Endothelial cell of umbilical vein (primary cell): ENCODE measurements at regions not wholly inside any gene's neighbourhood (a gene's known extent, or its start where the extent isn't known, plus 50 kb on each side); places are given as distances from the start of the nearest gene placed in this dataset.

Experiments used
- BruUV-seq: library from RNA; stranded (reverse); fragments of 400-500 nt; replicated peaks from 2 replicates; lab custom pipeline; 2021; lab: Mats Ljungman, UMichigan
- CTCF ChIA-PET: fragments of 300-600, 350-600 bp; sonication (Branson Sonifier 250); formaldehyde crosslinking; loops from one replicate; lab custom pipeline; 2021; ENCODE audit warnings: antibody characterized with exemption, inconsistent platforms; lab: Charles Lee
- POLR2A ChIA-PET: fragments of 300-600, 350-600 bp; sonication (Branson Sonifier 250); formaldehyde crosslinking; loops from one replicate; lab custom pipeline; 2021; ENCODE audit warnings: antibody characterized with exemption, inconsistent platforms; lab: Charles Lee
- DNase-seq: peaks from one replicate; pipeline ENCODE4 v3.0.0-alpha.2; 2011; ENCODE audit warnings: low read depth, low spot score
- FAIRE-seq: peaks from 2 replicates; lab custom pipeline; 2011; peaks lifted over from hg19 to GRCh38; lab: Jason Lieb, UNC
- H2AFZ ChIP-seq: 2 replicates; pipeline ENCODE4 v1.6.0; 2012; ENCODE audit warnings: low read depth, low read length, control low read depth, inconsistent platforms
- H3K27ac ChIP-seq: 2 replicates; pipeline ENCODE4 v1.5.1; 2011; ENCODE audit warnings: low read depth, mild to moderate bottlenecking, control low read depth, low read length, moderate library complexity; ENCODE audit not compliant: insufficient read depth
- H3K27me3 ChIP-seq, 2 experiments: 2 replicates each; pipeline versions ENCODE4 v1.6.0 to v1.6.1; 2011; ENCODE audit warnings: low read length in 2 of 2, mixed read lengths in 1 of 2; ENCODE audit not compliant: control insufficient read depth in 2 of 2, insufficient read depth in 2 of 2
- H3K36me3 ChIP-seq, 2 experiments: 2 replicates in 1 of 2; 3 replicates in 1 of 2; pipeline ENCODE4 v1.5.1; 2011; ENCODE audit warnings: low read length in 2 of 2, mild to moderate bottlenecking in 1 of 2, moderate library complexity in 1 of 2; ENCODE audit not compliant: control insufficient read depth in 2 of 2, insufficient read depth in 2 of 2; ENCODE audit errors: extremely low read depth in 1 of 2
- H3K4me1 ChIP-seq: 3 replicates; pipeline ENCODE4 v1.5.1; 2011; ENCODE audit warnings: mild to moderate bottlenecking, low read length; ENCODE audit not compliant: control insufficient read depth, insufficient read depth; ENCODE audit errors: extremely low read depth
- H3K4me2 ChIP-seq: 2 replicates; pipeline ENCODE4 v1.6.1; 2011; ENCODE audit warnings: low read length, control low read depth, mixed read lengths; ENCODE audit not compliant: insufficient read depth
- H3K4me3 ChIP-seq, 3 experiments: fragments of 200-600 bp in 1 of 3; sonication (generic), shearing (Covaris generic) in 1 of 3; replicated peaks in 1 of 3; 2 replicates each; pipeline ENCODE4 v1.5.1; 2011 to 2016; ENCODE audit warnings: control low read depth in 3 of 3, low read length in 3 of 3, mild to moderate bottlenecking in 2 of 3, inconsistent platforms in 1 of 3, low read depth in 1 of 3, moderate library complexity in 1 of 3; ENCODE audit not compliant: insufficient read depth in 1 of 3
- H3K79me2 ChIP-seq: 2 replicates; pipeline ENCODE4 v1.6.0; 2012; ENCODE audit warnings: low read length, inconsistent platforms; ENCODE audit not compliant: control insufficient read depth, insufficient read depth
- H3K9ac ChIP-seq: replicated peaks from 2 replicates; pipeline ENCODE3; 2011; ENCODE audit warnings: low read length, control low read depth; ENCODE audit not compliant: insufficient read depth; ENCODE audit errors: extremely low read depth
- H3K9me1 ChIP-seq: replicated peaks from 3 replicates; pipeline ENCODE4 v1.6.0; 2011; ENCODE audit warnings: mild to moderate bottlenecking, low read length; ENCODE audit not compliant: control insufficient read depth, insufficient read depth; ENCODE audit errors: extremely low read depth
- H3K9me3 ChIP-seq: replicated peaks from 2 replicates; pipeline ENCODE4 v1.5.1; 2012; ENCODE audit warnings: low read length, inconsistent platforms; ENCODE audit not compliant: control insufficient read depth, insufficient read depth
- H4K20me1 ChIP-seq: replicated peaks from 2 replicates; pipeline ENCODE3; 2011; ENCODE audit warnings: mild to moderate bottlenecking, low read length; ENCODE audit not compliant: control insufficient read depth, insufficient read depth; ENCODE audit errors: extremely low read depth
- CTCF ChIP-seq, 2 donors: IDR thresholded peaks; 1 replicate in 1 of 2; 2 replicates in 1 of 2; pipeline ENCODE4 v1.5.1; 2011; ENCODE audit warnings: low read length in 2 of 2, mild to moderate bottlenecking in 2 of 2, moderate library complexity in 2 of 2, control low read depth in 1 of 2, inconsistent platforms in 1 of 2, low read depth in 1 of 2; ENCODE audit not compliant: insufficient read depth in 1 of 2; ENCODE audit errors: extremely low read depth in 1 of 2
- EZH2 ChIP-seq: IDR thresholded peaks from 2 replicates; pipeline ENCODE4 v1.6.1; 2012; ENCODE audit warnings: borderline replicate concordance, low read depth, mild to moderate bottlenecking, moderate library complexity, low read length, inconsistent platforms; ENCODE audit not compliant: severe bottlenecking
- FOS ChIP-seq: IDR thresholded peaks from 2 replicates; pipeline ENCODE4 v1.6.1; 2011; ENCODE audit warnings: mild to moderate bottlenecking, low read length, moderate library complexity, borderline replicate concordance; ENCODE audit not compliant: insufficient read depth
- GATA2 ChIP-seq: IDR thresholded peaks from 2 replicates; pipeline ENCODE4 v1.7.0; 2011; ENCODE audit warnings: low read depth, mild to moderate bottlenecking, moderate library complexity, mixed read lengths, low read length; ENCODE audit not compliant: insufficient read length, insufficient read depth
- JUN ChIP-seq: IDR thresholded peaks from 2 replicates; pipeline ENCODE4 v1.6.1; 2011; ENCODE audit warnings: borderline replicate concordance, low read depth; ENCODE audit not compliant: insufficient read length, insufficient read depth
- MAX ChIP-seq: IDR thresholded peaks from 2 replicates; pipeline ENCODE4 v1.6.1; 2011; ENCODE audit not compliant: insufficient read depth, insufficient read length
- MYC ChIP-seq: IDR thresholded peaks from one replicate; pipeline ENCODE4 v1.6.1; 2011; ENCODE audit warnings: mild to moderate bottlenecking, low read depth, low read length
- POLR2A ChIP-seq: IDR thresholded peaks from 2 replicates; pipeline ENCODE4 v1.6.1; 2012; ENCODE audit warnings: low read depth, mild to moderate bottlenecking, control low read depth, low read length
- POLR2AphosphoS5 ChIP-seq: IDR thresholded peaks from 2 replicates; pipeline ENCODE4 v1.6.1; 2012; ENCODE audit warnings: low read depth, mild to moderate bottlenecking, control low read depth, low read length, moderate library complexity; ENCODE audit not compliant: insufficient read depth
- dilution Hi-C: fragments of 300-500 bp; cut with MboI; formaldehyde crosslinking; loops from one replicate; pipeline ENCODE4 v1.15.0; 2019; ENCODE audit warnings: low sequenced_read_pairs; ENCODE audit not compliant: extremely low pct_ligation_motif_present
- intact Hi-C: fragments of 100-400 bp; cut with micrococcal nuclease; formaldehyde crosslinking; loops from one replicate; pipeline ENCODE4 v1.10.0; 2022

- FAIRE-seq (no peak), DNase-seq (no peak)
- H3K79me2 ChIP-seq, result no peaks in the 10 kb centered on the region
- TF ChIP-seq MYC (no peak), GATA2 (no peak), JUN (no peak), EZH2 (no peak)
- H3K27ac ChIP-seq, result no peak overlapping the region
- H3K9me3 ChIP-seq, result no peaks in the 10 kb centered on the region
- BruUV-seq, result no TSS peak
- no peaks in the 10 kb centered on the region for H3K36me3 ChIP-seq
- POLR2A ChIA-PET, result no interaction called here
- peaks cover 0 to 2% of the 10 kb centered on the region in 2 experiments for H3K27me3 ChIP-seq
- H3K4me2 ChIP-seq, result no peak overlapping the region
- intact Hi-C loops, result no loop called here
- H3K4me3 ChIP-seq, result no peak overlapping the region
- H3K9me1 ChIP-seq, result no peaks in the 10 kb centered on the region
- no peaks in the 10 kb centered on the region for H4K20me1 ChIP-seq
- CTCF ChIA-PET, result no interaction called here
- no peaks in the 10 kb centered on the region for H3K4me1 ChIP-seq
- dilution Hi-C loops, result no loop called here
- no peak overlapping the region for H3K9ac ChIP-seq
- no peak overlapping the region for H2AFZ ChIP-seq
Observed at GRCh38 chrX:13892856-13893255, 76.0 kb upstream of the GPM6B start.

- Histone ChIP-seq H3K27ac (no peak overlapping the region), H3K27me3 (peaks cover 0 to 2% of the 10 kb centered on the region in 2 experiments), H2AFZ (no peak overlapping the region), H3K9me1 (no peaks in the 10 kb centered on the region), H3K79me2 (no peaks in the 10 kb centered on the region), H3K9me3 (no peaks in the 10 kb centered on the region), H3K36me3 (no peaks in the 10 kb centered on the region), H3K4me1 (no peaks in the 10 kb centered on the region), H3K4me2 (no peak overlapping the region), H3K4me3 (no peak overlapping the region), H4K20me1 (no peaks in the 10 kb centered on the region), H3K9ac (no peak overlapping the region)
- no TSS peak for BruUV-seq
- DNase-seq (no peak), FAIRE-seq (no peak)
- dilution Hi-C loops, result no loop called here
- intact Hi-C loops, result no loop called here
- ChIA-PET POLR2A (no interaction called here), CTCF (no interaction called here)
- TF ChIP-seq EZH2 (no peak), GATA2 (no peak), JUN (no peak), CTCF (IDR thresholded peaks at IDR 0.05; ENCODE audit: extremely low read depth in 1 of 2, insufficient read depth in 1 of 2, low read depth in 1 of 2, low read length in 2 of 2) (no peak), MAX (no peak), FOS (no peak), POLR2A (no peak), POLR2AphosphoS5 (no peak), MYC (no peak)
Observed at GRCh38 chrX:13891377-13892140, 74.7 kb upstream of the GPM6B start.
